GM23248 (cell line): ENCODE measurements at regions not wholly inside any gene's neighbourhood (a gene's known extent, or its start where the extent isn't known, plus 50 kb on each side); places are given as distances from the start of the nearest gene placed in this dataset.

Experiments used
- DNase-seq: peaks from one replicate; pipeline ENCODE4 v3.0.0-alpha.2; 2015
- H2AFZ ChIP-seq: fragments of 200-600 bp; sonication (generic); 2 replicates; pipeline ENCODE4 v1.6.1; 2016; ENCODE audit warnings: antibody characterized with exemption
- H3F3A ChIP-seq: fragments of 200-600 bp; sonication (generic); 2 replicates; pipeline ENCODE4 v1.6.1; 2016; ENCODE audit warnings: mild to moderate bottlenecking, antibody characterized with exemption, mixed run types; ENCODE audit not compliant: insufficient read depth
- H3K27ac ChIP-seq: fragments of 200-600 bp; sonication (generic); 2 replicates; pipeline ENCODE4 v1.5.1; 2016; ENCODE audit warnings: mild to moderate bottlenecking
- H3K27me3 ChIP-seq: fragments of 200-600 bp; sonication (generic); replicated peaks from 2 replicates; pipeline ENCODE4 v1.6.1; 2016; ENCODE audit warnings: mild to moderate bottlenecking; ENCODE audit not compliant: insufficient read depth
- H3K36me3 ChIP-seq: fragments of 200-600 bp; sonication (generic); 2 replicates; pipeline ENCODE4 v1.6.1; 2016; ENCODE audit warnings: low read depth, mild to moderate bottlenecking
- H3K4me1 ChIP-seq: fragments of 200-600 bp; sonication (generic); 2 replicates; pipeline ENCODE4 v1.6.1; 2016; ENCODE audit warnings: mild to moderate bottlenecking; ENCODE audit not compliant: insufficient read depth
- H3K4me2 ChIP-seq: fragments of 200-600 bp; sonication (generic); one replicate; pipeline ENCODE4 v1.6.1; 2016; ENCODE audit warnings: mild to moderate bottlenecking; ENCODE audit not compliant: unreplicated experiment
- H3K4me3 ChIP-seq: fragments of 200-600 bp; sonication (generic); 2 replicates; pipeline ENCODE4 v1.5.1; 2016; ENCODE audit warnings: mild to moderate bottlenecking
- H3K79me2 ChIP-seq: fragments of 200-600 bp; sonication (generic); 2 replicates; pipeline ENCODE4 v1.6.1; 2016; ENCODE audit warnings: mild to moderate bottlenecking; ENCODE audit not compliant: insufficient read depth
- H3K9ac ChIP-seq: fragments of 200-600 bp; sonication (generic); 2 replicates; pipeline ENCODE4 v1.6.1; 2016; ENCODE audit warnings: mild to moderate bottlenecking
- H3K9me2 ChIP-seq: fragments of 200-600 bp; sonication (generic); 2 replicates; pipeline ENCODE4 v1.6.1; 2016; ENCODE audit warnings: mixed run types, mild to moderate bottlenecking, moderate library complexity; ENCODE audit not compliant: insufficient read depth
- H3K9me3 ChIP-seq: fragments of 200-600 bp; sonication (generic); one replicate; pipeline ENCODE4 v1.6.1; 2017; ENCODE audit warnings: low read depth
- H4K20me1 ChIP-seq: fragments of 200-600 bp; sonication (generic); 2 replicates; pipeline ENCODE4 v1.6.0; 2016; ENCODE audit not compliant: insufficient read depth
- EZH2 ChIP-seq: fragments of 200-600 bp; sonication (generic); IDR thresholded peaks from 2 replicates; pipeline ENCODE4 v1.6.1; 2018; ENCODE audit warnings: antibody characterized with exemption, mild to moderate bottlenecking; ENCODE audit not compliant: insufficient read depth, poor library complexity, severe bottlenecking
- EZH2phosphoT487 ChIP-seq: fragments of 200-600 bp; sonication (generic); IDR thresholded peaks from 2 replicates; pipeline ENCODE4 v1.6.1; 2018; ENCODE audit warnings: antibody characterized with exemption, moderate library complexity, mild to moderate bottlenecking, low read depth; ENCODE audit not compliant: insufficient read depth
- WGBS, 2 experiments: methylation state at CpG; one replicate each; pipeline ENCODE4 v1.1.6; 2015 to 2017; ENCODE audit warnings: low lambda C conversion rate in 2 of 2, low coverage in 1 of 2; ENCODE audit errors: missing lambda C conversion rate in 2 of 2; 5-methylcytosine and 5-hydroxymethylcytosine counted together
- in situ Hi-C: fragments of 300-500 bp; cut with MboI; formaldehyde crosslinking; loops from 2 replicates; pipeline ENCODE4 v1.15.0; 2020

DNA sequence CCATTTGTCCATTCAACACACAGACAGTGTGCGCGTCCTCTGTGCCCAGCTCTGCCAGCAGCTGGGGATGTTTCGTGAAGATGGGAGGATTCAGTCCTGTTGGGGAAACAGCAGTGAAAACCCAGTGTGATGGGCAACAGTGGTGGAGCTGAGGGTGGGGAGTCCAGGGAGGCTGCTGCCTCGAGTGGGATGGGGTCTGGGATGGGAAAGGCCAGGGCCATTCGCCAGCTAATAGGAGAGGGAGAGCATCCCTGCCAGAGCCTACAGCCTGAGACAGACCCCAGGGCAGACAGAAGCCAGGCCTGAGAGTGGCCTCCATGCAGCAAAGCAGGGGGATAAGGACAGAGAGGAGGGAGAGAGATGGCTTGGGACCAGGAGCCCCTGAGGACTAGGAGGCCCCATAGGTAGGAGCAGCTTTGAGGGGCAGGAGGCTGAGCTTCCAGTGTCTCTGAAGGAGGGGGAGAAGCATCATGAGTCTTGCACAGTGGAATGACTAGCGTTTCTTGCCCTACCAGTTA is 252.6 kb downstream of the NPHP4 start:
- WGBS, 2 experiments: 35 to 42% methylated on average over 6 of the region's 6 CpGs
- no peaks in the 10 kb centered on the region for H3K4me1 ChIP-seq
- no peak overlapping the region for H2AFZ ChIP-seq
- H3K27me3 ChIP-seq: no peaks in the 10 kb centered on the region
- no peak overlapping the region for H3K4me2 ChIP-seq
- no peak overlapping the region for H3K27ac ChIP-seq
- no peaks in the 10 kb centered on the region for H3K9me2 ChIP-seq
- H3K36me3 ChIP-seq: no peaks in the 10 kb centered on the region
- in situ Hi-C loops: no loop called here
- DNase-seq: no peak
- H3K9me3 ChIP-seq: no peaks in the 10 kb centered on the region
- H3F3A ChIP-seq: no peaks in the 10 kb centered on the region
- no peak for TF ChIP-seq EZH2phosphoT487
- TF ChIP-seq EZH2: no peak
- H3K79me2 ChIP-seq: no peaks in the 10 kb centered on the region
- no peaks in the 10 kb centered on the region for H4K20me1 ChIP-seq
- no peak overlapping the region for H3K4me3 ChIP-seq
- H3K9ac ChIP-seq: no peak overlapping the region

DNA sequence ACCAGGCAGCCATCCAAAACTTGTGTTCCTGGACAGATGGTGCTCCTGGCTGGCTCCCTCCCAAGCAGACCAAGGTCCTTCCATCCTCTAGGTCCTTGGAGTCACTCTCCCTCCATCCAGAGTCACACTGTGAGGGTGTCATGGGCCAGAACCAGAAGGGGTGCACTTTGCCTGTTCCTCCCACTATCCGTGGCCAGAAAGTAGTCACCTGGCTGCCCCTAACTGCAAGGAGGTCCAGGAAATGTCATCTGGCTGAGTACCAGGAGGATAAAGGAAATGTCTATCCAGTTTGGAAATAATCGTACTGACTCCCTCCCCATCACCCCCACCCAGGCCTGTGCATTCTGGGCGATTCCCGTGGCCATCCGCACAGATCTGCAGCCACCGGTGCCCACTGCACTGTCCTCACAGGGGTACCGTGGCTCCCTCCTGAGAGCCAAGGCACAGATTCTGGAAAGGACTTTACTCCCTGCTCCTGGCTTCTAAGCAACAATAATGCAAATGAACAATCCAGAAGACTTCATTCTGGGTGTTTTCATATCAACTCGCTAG is 253.2 kb downstream of the NPHP4 start:
- H3K9me2 ChIP-seq: no peaks in the 10 kb centered on the region
- DNase-seq: no peak
- WGBS, 2 experiments: 38% methylated on average over 8 of the region's 8 CpGs
- no peaks in the 10 kb centered on the region for H3K36me3 ChIP-seq
- H3K27me3 ChIP-seq: no peaks in the 10 kb centered on the region
- H2AFZ ChIP-seq: no peak overlapping the region
- no peaks in the 10 kb centered on the region for H3K79me2 ChIP-seq
- in situ Hi-C loops: no loop called here
- H3K4me1 ChIP-seq: no peaks in the 10 kb centered on the region
- H3K27ac ChIP-seq: no peak overlapping the region
- H3K9me3 ChIP-seq: no peaks in the 10 kb centered on the region
- H3K9ac ChIP-seq: no peak overlapping the region
- H3K4me3 ChIP-seq: no peak overlapping the region
- H3K4me2 ChIP-seq: no peak overlapping the region
- H4K20me1 ChIP-seq: no peaks in the 10 kb centered on the region
- no peak for TF ChIP-seq EZH2phosphoT487
- no peak for TF ChIP-seq EZH2
- no peaks in the 10 kb centered on the region for H3F3A ChIP-seq

DNA sequence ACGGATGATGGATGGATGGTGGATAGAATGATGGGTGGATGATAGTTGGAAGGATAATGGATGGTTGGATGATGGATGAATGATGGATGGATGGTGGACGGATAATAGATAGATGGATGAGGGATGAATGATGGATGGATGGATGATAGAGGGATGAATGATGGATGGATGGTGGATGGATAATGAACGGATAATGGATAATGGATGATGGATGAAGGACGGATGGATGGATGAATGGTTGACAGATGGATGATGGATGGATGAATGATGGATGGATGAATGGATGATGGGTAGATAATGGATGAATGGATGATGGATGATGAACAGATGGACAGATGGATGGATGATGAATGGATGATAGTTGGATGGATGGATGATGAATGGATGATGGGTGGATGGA is 255.1 kb downstream of the NPHP4 start:
- Histone ChIP-seq H3K79me2 (no peaks in the 10 kb centered on the region), H3K9me3 (no peaks in the 10 kb centered on the region), H4K20me1 (no peaks in the 10 kb centered on the region), H3K27ac (no peak overlapping the region), H3K36me3 (no peaks in the 10 kb centered on the region), H3K9ac (no peak overlapping the region), H3K27me3 (no peaks in the 10 kb centered on the region), H3K4me3 (no peak overlapping the region), H2AFZ (no peak overlapping the region), H3F3A (no peaks in the 10 kb centered on the region), H3K4me1 (no peaks in the 10 kb centered on the region), H3K4me2 (no peak overlapping the region), H3K9me2 (no peaks in the 10 kb centered on the region)
- WGBS, 2 experiments: 23 to 44% methylated on average over 4 of the region's 4 CpGs
- in situ Hi-C loops: no loop called here
- TF ChIP-seq EZH2 (no peak), EZH2phosphoT487 (no peak)
- DNase-seq: no peak

DNA sequence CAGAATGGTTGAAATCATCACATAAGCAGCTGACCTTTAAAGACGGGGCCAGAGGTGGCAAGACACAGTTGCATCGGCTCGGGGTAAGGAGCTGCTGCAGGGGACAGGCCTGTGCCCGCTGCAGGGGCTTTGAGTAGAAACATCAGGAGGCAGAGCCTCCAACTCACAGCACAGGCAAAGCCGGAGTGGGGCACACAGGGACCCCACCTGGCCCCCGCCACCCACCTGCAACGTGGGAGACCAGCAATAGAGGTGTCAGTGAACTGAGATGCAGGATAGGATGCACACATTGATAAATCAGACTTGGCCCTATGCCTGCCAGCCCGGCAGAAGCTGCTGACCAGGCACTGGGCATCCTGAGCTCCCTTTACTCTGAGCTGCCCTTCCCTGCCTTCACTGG is 257.2 kb downstream of the NPHP4 start:
- WGBS, 2 experiments: 29 to 35% methylated on average over 7 to 8 of the region's 8 CpGs
- in situ Hi-C loops: no loop called here
- Histone ChIP-seq H3K4me3 (no peak overlapping the region), H3K4me1 (no peaks in the 10 kb centered on the region), H3K9ac (no peak overlapping the region), H3K36me3 (no peaks in the 10 kb centered on the region), H3K4me2 (no peak overlapping the region), H3F3A (no peaks in the 10 kb centered on the region), H4K20me1 (no peaks in the 10 kb centered on the region), H2AFZ (no peak overlapping the region), H3K27ac (no peak overlapping the region), H3K79me2 (no peaks in the 10 kb centered on the region), H3K9me3 (no peaks in the 10 kb centered on the region), H3K27me3 (no peaks in the 10 kb centered on the region), H3K9me2 (no peaks in the 10 kb centered on the region)
- TF ChIP-seq EZH2phosphoT487 (no peak), EZH2 (no peak)
- no peak for DNase-seq

DNA sequence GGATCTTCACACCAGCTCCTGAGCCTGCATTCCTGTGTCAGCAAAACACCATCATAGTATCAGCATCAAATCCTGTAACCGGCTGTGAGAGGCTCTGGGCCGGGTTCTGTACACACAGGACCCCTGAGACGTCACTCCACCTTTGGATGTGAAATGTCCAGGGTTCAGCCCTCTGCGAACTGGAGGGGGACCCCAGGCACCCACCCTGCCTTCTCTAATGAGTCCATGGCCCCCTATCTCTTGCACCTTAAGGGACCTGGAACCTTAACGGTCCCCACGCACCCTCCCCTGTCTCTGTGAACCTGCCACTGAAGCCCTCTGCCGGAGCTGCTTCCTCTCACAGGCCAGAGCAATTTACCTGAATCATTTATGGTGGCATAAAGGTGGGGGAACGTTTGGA is 257.8 kb downstream of the NPHP4 start:
- Histone ChIP-seq H3K9me2 (no peaks in the 10 kb centered on the region), H3K4me1 (no peaks in the 10 kb centered on the region), H3K4me3 (no peak overlapping the region), H3K27ac (no peak overlapping the region), H3K4me2 (no peak overlapping the region), H3F3A (no peaks in the 10 kb centered on the region), H3K9ac (no peak overlapping the region), H2AFZ (no peak overlapping the region), H3K9me3 (no peaks in the 10 kb centered on the region), H3K79me2 (no peaks in the 10 kb centered on the region), H3K36me3 (no peaks in the 10 kb centered on the region), H3K27me3 (no peaks in the 10 kb centered on the region), H4K20me1 (no peaks in the 10 kb centered on the region)
- no peak for DNase-seq
- no peak for TF ChIP-seq EZH2
- TF ChIP-seq EZH2phosphoT487: no peak
- in situ Hi-C loops: no loop called here
- 28 to 35% methylated on average over 8 of the region's 8 CpGs for WGBS, 2 experiments
